GM10248 (cell line): ENCODE measurements at regions not wholly inside any gene's neighbourhood (a gene's known extent, or its start where the extent isn't known, plus 50 kb on each side); places are given as distances from the start of the nearest gene placed in this dataset.

Experiments
- CTCF ChIA-PET: fragments of 300-600 bp; sonication (Branson Sonifier 250); formaldehyde crosslinking; extraction: SDS; loops from one replicate; lab custom pipeline; 2021; ENCODE audit warnings: antibody characterized with exemption; lab: Yijun Ruan, JAX
- POLR2A ChIA-PET: fragments of 350-650 bp; sonication (Branson Sonifier 250); formaldehyde crosslinking; extraction: SDS; loops from one replicate; lab custom pipeline; 2020; ENCODE audit warnings: antibody characterized with exemption; lab: Yijun Ruan, JAX
- DNase-seq: peaks from one replicate; pipeline ENCODE4 v3.0.0; 2012; ENCODE audit errors: extremely low spot score
- CTCF ChIP-seq: IDR thresholded peaks from 2 replicates; pipeline ENCODE4 v1.5.1; 2012; ENCODE audit warnings: mild to moderate bottlenecking, low read depth; ENCODE audit errors: extremely low read depth, missing control alignments, control extremely low read depth

GRCh38 chr10:63798599-63799498 lies 277.6 kb downstream of the REEP3 start:
- no peak for TF ChIP-seq CTCF
- CTCF ChIA-PET: interaction anchor here (1.2 kb wide), 1 partner anchor 21 kb away, joined by 3 read pairs; no protein-coding TSS in a partner anchor
- DNase-seq: no peak
- POLR2A ChIA-PET: no interaction called here

GRCh38 chr10:63799521-63800300 lies 278.5 kb downstream of the REEP3 start:
- CTCF ChIA-PET: interaction anchor here (1.2 to 1.3 kb wide), 2 partner anchors 15 to 20 kb away, joined by 3 read pairs; no protein-coding TSS in a partner anchor

GRCh38 chr10:63801166-63801565 lies 280.0 kb downstream of the REEP3 start:
- no peak for TF ChIP-seq CTCF
- no peak for DNase-seq
- CTCF ChIA-PET: interaction anchor here (1.3 kb wide), 1 partner anchor 13 kb away, joined by 3 read pairs; no protein-coding TSS in a partner anchor
- POLR2A ChIA-PET: no interaction called here

More at GRCh38 chr10:63799521-63800300, 278.5 kb downstream of the REEP3 start:
- no peak for DNase-seq
- POLR2A ChIA-PET: no interaction called here
- no peak for TF ChIP-seq CTCF

- POLR2A ChIA-PET: no interaction called here
- no peak for TF ChIP-seq CTCF
- DNase-seq: no peak
- CTCF ChIA-PET: no interaction called here
Observed at GRCh38 chr10:63806330-63806729, 285.1 kb downstream of the REEP3 start.

GRCh38 chr10:63812501-63812900 lies 291.3 kb downstream of the REEP3 start:
- POLR2A ChIA-PET: no interaction called here
- DNase-seq: no peak

More at GRCh38 chr10:63812501-63812900, 291.3 kb downstream of the REEP3 start:
- CTCF ChIA-PET: no interaction called here
- no peak for TF ChIP-seq CTCF
